Activated T-cell treated with anti-CD3 and anti-CD28 coated beads, Interleukin-2, amount 50 U/mL, for 24 hours (primary cell): ENCODE measurements at regions not wholly inside any gene's neighbourhood (a gene's known extent, or its start where the extent isn't known, plus 50 kb on each side); places are given as distances from the start of the nearest gene placed in this dataset.

Experiments used
- DNase-seq: peaks from one replicate; pipeline ENCODE4 v3.0.0-alpha.2; 2020
- H3K27ac Mint-ChIP-seq: 2 replicates; pipeline ENCODE4 v1.8.0; 2020; ENCODE audit warnings: mild to moderate bottlenecking, mixed read lengths
- H3K27me3 Mint-ChIP-seq: 2 replicates; pipeline ENCODE4 v1.8.0; 2020; ENCODE audit warnings: mixed read lengths
- H3K36me3 Mint-ChIP-seq: 2 replicates; pipeline ENCODE4 v1.8.0; 2020; ENCODE audit warnings: low read depth, mixed read lengths
- H3K4me1 Mint-ChIP-seq: 2 replicates; pipeline ENCODE4 v1.8.0; 2020; ENCODE audit warnings: low read depth, mixed read lengths
- H3K4me3 Mint-ChIP-seq: 2 replicates; pipeline ENCODE4 v1.8.0; 2020; ENCODE audit warnings: mild to moderate bottlenecking, moderate library complexity, mixed read lengths
- H3K9me3 Mint-ChIP-seq: 2 replicates; pipeline ENCODE4 v1.8.0; 2020; ENCODE audit warnings: mixed read lengths

- DNase-seq: no peak
- no peaks in the 10 kb centered on the region for H3K4me1 Mint-ChIP-seq
- H3K4me3 Mint-ChIP-seq: no peak overlapping the region
- no peaks in the 10 kb centered on the region for H3K9me3 Mint-ChIP-seq
- no peak overlapping the region for H3K27ac Mint-ChIP-seq
- peaks cover 11% of the 10 kb centered on the region for H3K36me3 Mint-ChIP-seq
- peaks cover 16% of the 10 kb centered on the region for H3K27me3 Mint-ChIP-seq
Measured at GRCh38 chr1:223008808-223009207, 134.2 kb downstream of the TLR5 start.

DNA sequence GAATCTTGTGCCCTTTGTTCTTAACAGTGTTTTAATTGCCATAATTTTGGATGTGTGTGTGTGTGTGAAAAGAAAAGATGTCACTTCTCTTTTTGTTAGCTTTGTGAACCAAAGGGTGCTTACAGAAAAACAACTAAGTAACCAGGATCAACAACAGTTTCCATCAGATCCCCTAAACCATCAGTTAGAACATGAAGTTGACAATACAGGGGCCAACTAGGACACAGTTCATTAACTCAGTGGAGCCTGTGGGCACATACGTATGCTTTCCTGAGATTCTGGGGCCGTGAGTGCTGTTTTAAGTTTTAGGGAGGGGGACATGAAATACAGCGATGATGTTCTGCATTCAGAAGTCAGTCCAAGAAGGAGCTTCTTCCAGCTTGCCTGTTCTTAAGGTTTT lies 133.6 kb downstream of the TLR5 start:
- Mint-ChIP-seq H3K4me3 (no peak overlapping the region), H3K36me3 (peaks cover 7% of the 10 kb centered on the region), H3K27me3 (peaks cover 16% of the 10 kb centered on the region), H3K27ac (no peak overlapping the region), H3K4me1 (no peaks in the 10 kb centered on the region), H3K9me3 (no peaks in the 10 kb centered on the region)
- no peak for DNase-seq

- no peak for DNase-seq
- no peaks in the 10 kb centered on the region for H3K4me1 Mint-ChIP-seq
Measured at GRCh38 chr1:223010582-223011504, 132.2 kb downstream of the TLR5 start.

GRCh38 chr1:223011505-223011856 lies 131.6 kb downstream of the TLR5 start:
- Mint-ChIP-seq H3K36me3 (no peaks in the 10 kb centered on the region), H3K9me3 (no peaks in the 10 kb centered on the region), H3K4me3 (no peak overlapping the region)

More at GRCh38 chr1:223010582-223011504, 132.2 kb downstream of the TLR5 start:
- no peaks in the 10 kb centered on the region for H3K9me3 Mint-ChIP-seq
- H3K27ac Mint-ChIP-seq: no peak overlapping the region
- peaks cover 16% of the 10 kb centered on the region for H3K27me3 Mint-ChIP-seq
- H3K36me3 Mint-ChIP-seq: no peaks in the 10 kb centered on the region
- no peak overlapping the region for H3K4me3 Mint-ChIP-seq

DNA sequence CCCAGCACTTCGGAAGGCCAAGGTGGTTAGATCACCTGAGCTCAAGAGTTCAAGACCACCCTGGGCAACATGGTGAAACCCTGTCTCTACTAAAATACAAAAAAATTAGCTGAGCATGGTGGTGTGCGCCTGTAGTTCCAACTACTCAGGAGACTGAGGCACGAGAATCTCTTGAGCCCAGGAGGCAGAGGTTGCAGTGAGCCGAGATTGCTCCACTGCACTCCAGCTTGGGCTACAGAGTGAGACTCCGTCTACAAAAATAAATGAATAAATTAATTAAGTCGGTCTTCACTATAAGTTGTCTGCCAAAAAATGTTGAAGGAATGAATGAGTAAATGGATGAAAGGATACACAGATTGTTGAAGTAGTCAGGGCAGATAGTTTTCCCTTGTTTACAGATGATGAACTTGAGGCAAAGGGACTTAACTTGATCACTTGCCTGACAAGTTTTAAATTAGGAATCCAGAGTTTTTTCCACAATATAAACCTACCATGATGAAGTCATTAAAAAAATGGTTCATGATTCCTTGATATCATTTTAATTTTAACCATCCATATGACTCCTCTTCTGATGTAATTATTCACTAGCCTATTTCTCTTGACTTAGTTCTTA lies 130.8 kb downstream of the TLR5 start:
- peaks cover 16% of the 10 kb centered on the region for H3K27me3 Mint-ChIP-seq

More at GRCh38 chr1:223011505-223011856, 131.6 kb downstream of the TLR5 start:
- DNase-seq: no peak
- H3K4me1 Mint-ChIP-seq: no peaks in the 10 kb centered on the region
- H3K27me3 Mint-ChIP-seq: peaks cover 16% of the 10 kb centered on the region
- no peak overlapping the region for H3K27ac Mint-ChIP-seq

GRCh38 chr1:223012938-223013337 lies 130.1 kb downstream of the TLR5 start:
- no peaks in the 10 kb centered on the region for H3K36me3 Mint-ChIP-seq
- H3K4me1 Mint-ChIP-seq: no peaks in the 10 kb centered on the region
- H3K27me3 Mint-ChIP-seq: peaks cover 16% of the 10 kb centered on the region
- no peak overlapping the region for H3K4me3 Mint-ChIP-seq
- H3K9me3 Mint-ChIP-seq: no peaks in the 10 kb centered on the region
- no peak overlapping the region for H3K27ac Mint-ChIP-seq
- DNase-seq: no peak

More for the DNA sequence above, 130.8 kb downstream of the TLR5 start:
- Mint-ChIP-seq H3K27ac (no peak overlapping the region), H3K9me3 (no peaks in the 10 kb centered on the region), H3K4me1 (no peaks in the 10 kb centered on the region), H3K36me3 (no peaks in the 10 kb centered on the region), H3K4me3 (no peak overlapping the region)
- DNase-seq: no peak

DNA sequence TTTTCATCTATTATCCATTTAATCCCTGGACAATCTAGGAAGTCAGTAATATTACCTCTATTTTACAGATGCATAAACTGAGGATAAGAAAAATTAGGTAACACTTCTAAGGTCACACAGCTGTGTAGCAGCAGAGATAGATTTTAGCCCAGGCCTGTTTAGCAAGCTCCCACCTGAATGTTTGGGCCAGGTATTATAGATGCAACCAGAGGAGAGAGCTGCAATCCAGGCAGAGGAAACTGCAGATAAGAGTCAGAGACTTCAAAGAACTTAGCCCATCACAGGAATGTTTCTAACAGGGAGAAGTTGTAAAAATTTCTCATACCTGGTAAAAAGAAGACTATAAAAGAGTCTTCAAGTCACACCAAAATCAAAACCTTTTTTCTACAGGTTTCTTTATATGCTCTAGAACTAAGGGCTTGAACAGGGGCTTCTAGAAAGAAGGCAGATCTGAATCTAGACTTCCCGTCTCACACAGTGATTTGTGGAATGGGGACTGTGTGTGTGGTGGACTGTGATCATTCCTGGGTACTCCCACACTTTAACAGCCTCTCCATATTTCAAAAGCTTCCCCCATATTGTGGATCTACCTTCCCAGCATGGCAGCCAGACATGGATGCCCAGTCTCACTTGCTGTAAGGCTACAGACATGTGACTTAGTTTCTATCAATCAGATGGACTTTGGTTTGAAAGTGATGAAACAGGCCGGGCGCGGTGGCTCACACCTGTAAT lies 128.7 kb downstream of the TLR5 start:
- H3K9me3 Mint-ChIP-seq: no peaks in the 10 kb centered on the region
- H3K4me1 Mint-ChIP-seq: no peaks in the 10 kb centered on the region
- no peak for DNase-seq

GRCh38 chr1:223016381-223016780 lies 126.7 kb downstream of the TLR5 start:
- no peak for DNase-seq
- Mint-ChIP-seq H3K4me3 (no peak overlapping the region), H3K27me3 (peaks cover 9% of the 10 kb centered on the region), H3K27ac (no peak overlapping the region), H3K9me3 (no peaks in the 10 kb centered on the region), H3K4me1 (no peaks in the 10 kb centered on the region), H3K36me3 (no peaks in the 10 kb centered on the region)

More for the DNA sequence above, 128.7 kb downstream of the TLR5 start:
- H3K36me3 Mint-ChIP-seq: no peaks in the 10 kb centered on the region
- H3K27me3 Mint-ChIP-seq: peaks cover 16% of the 10 kb centered on the region
- no peak overlapping the region for H3K4me3 Mint-ChIP-seq
- no peak overlapping the region for H3K27ac Mint-ChIP-seq

- no peak for DNase-seq
- no peaks in the 10 kb centered on the region for H3K36me3 Mint-ChIP-seq
- peaks cover 9% of the 10 kb centered on the region for H3K27me3 Mint-ChIP-seq
- no peaks in the 10 kb centered on the region for H3K4me1 Mint-ChIP-seq
- H3K27ac Mint-ChIP-seq: no peak overlapping the region
- no peaks in the 10 kb centered on the region for H3K9me3 Mint-ChIP-seq
- H3K4me3 Mint-ChIP-seq: no peak overlapping the region
Measured at GRCh38 chr1:223016890-223017289, 126.2 kb downstream of the TLR5 start.

GRCh38 chr1:223017291-223017690 lies 125.8 kb downstream of the TLR5 start:
- Mint-ChIP-seq H3K36me3 (no peaks in the 10 kb centered on the region), H3K27ac (no peak overlapping the region), H3K9me3 (no peaks in the 10 kb centered on the region), H3K4me1 (no peaks in the 10 kb centered on the region), H3K4me3 (no peak overlapping the region), H3K27me3 (peaks cover 9% of the 10 kb centered on the region)
- DNase-seq: no peak

DNA sequence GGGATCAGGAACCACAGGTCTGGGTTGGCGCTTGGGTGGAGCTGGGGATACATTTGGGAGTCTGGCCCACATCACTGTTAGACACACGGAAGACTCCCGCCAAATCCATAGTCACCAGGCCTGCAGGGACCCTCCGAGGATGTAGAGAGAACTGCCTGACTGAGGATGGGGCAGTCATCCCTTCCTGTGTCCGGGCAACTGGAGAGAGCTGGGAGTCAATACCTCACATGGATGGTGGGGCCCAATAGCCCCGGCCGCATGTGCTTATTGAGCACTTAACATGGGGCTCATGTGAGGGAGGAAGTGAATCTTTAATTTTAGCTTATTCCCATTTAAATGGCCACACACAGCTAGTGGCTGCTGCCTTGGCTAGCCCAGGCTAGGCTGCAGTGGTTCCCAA lies 124.5 kb downstream of the TLR5 start:
- Mint-ChIP-seq H3K4me1 (no peaks in the 10 kb centered on the region), H3K27me3 (no peaks in the 10 kb centered on the region), H3K36me3 (no peaks in the 10 kb centered on the region), H3K4me3 (no peak overlapping the region), H3K9me3 (no peaks in the 10 kb centered on the region), H3K27ac (no peak overlapping the region)
- DNase-seq: no peak

- Mint-ChIP-seq H3K4me3 (no peak overlapping the region), H3K27me3 (no peaks in the 10 kb centered on the region), H3K9me3 (peaks cover 5% of the 10 kb centered on the region), H3K27ac (no peak overlapping the region), H3K4me1 (no peaks in the 10 kb centered on the region), H3K36me3 (no peaks in the 10 kb centered on the region)
- DNase-seq: no peak
Measured at GRCh38 chr1:223019256-223019655, 123.8 kb downstream of the TLR5 start.

- no peaks in the 10 kb centered on the region for H3K36me3 Mint-ChIP-seq
- H3K27me3 Mint-ChIP-seq: no peaks in the 10 kb centered on the region
- H3K9me3 Mint-ChIP-seq: peaks cover 6% of the 10 kb centered on the region
- no peak overlapping the region for H3K27ac Mint-ChIP-seq
- no peak overlapping the region for H3K4me3 Mint-ChIP-seq
- no peaks in the 10 kb centered on the region for H3K4me1 Mint-ChIP-seq
- DNase-seq: no peak
Measured at GRCh38 chr1:223020770-223021169, 122.3 kb downstream of the TLR5 start.

DNA sequence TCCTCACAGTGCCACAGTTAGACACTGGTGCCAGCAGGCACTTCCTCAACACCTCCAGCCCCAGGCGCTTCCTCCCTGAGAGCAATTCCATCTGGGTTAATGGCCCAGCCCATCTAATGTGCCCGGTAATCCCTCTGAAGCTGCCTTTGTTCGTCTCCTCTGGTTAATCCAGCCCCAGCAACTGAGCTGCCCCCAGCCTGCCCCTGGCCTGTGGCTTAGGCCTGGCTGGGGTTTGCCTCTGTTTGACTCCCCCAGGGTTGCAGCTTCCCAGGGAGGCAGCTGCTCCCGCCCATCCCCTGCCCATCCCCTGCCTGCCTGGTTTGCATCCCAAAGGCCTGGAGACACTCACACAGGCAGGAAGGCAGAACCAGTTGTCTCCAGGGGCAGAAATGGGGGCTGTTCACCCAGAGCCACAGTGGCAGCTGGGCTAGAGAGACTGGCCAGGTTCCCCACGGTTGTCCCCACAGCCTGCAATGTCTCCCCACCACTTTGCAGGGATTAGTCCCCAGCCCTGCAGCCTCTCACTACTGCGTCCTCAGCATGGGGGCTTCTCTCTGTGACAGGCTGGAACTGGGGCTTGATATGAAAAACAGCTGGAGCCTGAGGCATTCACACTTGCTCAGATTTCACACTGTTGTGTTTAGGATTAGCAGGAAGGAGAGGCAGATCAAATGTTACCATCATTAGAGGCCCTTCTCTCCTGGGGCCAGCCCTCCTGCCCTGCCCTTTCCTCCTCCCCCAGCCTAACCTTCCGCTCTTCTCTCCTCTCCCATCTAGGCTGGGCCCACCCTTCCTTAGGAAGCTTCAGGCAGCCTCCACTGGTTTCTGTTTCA lies 120.2 kb downstream of the TLR5 start:
- peaks cover 6% of the 10 kb centered on the region for H3K9me3 Mint-ChIP-seq
- H3K27ac Mint-ChIP-seq: no peak overlapping the region
- no peak for DNase-seq
- H3K36me3 Mint-ChIP-seq: no peaks in the 10 kb centered on the region
- H3K4me3 Mint-ChIP-seq: no peak overlapping the region
- H3K27me3 Mint-ChIP-seq: no peaks in the 10 kb centered on the region
- H3K4me1 Mint-ChIP-seq: no peaks in the 10 kb centered on the region
